ENCODE measurements at regions not wholly inside any gene's neighbourhood (a gene's known extent, or its start where the extent isn't known, plus 50 kb on each side); places are given as distances from the start of the nearest gene placed in this dataset.

DNA sequence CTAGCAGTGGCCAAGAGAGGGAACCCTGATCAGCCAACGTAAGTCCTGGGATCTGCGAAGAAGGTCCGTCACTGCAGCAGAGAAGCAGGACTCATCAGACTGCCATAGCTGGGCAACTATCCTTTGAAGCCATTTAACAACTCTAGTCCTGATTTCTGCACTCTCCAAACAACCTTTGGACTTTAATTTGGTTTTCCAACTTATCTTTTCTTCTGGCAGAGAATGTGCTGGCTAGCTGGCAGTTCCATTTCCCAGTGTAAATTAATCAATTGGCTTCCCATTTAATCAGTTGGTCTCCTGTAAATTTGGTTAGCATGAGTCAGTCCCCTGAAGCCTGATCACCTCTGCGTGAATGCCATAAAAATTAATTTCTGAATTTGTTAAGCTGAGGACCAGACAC is 153.7 kb upstream of the GPR101 start:
- no peak for DNase-seq
- H3K9me3 ChIP-seq (replicated peaks in 1 of 3), result no peaks in the 10 kb centered on the region
- no peaks in the 10 kb centered on the region for H3K36me3 ChIP-seq (replicated peaks in 1 of 2)
- TF ChIP-seq POLR2A (IDR thresholded peaks at IDR 0.05), result no peak
- TF ChIP-seq, protein P1, sequence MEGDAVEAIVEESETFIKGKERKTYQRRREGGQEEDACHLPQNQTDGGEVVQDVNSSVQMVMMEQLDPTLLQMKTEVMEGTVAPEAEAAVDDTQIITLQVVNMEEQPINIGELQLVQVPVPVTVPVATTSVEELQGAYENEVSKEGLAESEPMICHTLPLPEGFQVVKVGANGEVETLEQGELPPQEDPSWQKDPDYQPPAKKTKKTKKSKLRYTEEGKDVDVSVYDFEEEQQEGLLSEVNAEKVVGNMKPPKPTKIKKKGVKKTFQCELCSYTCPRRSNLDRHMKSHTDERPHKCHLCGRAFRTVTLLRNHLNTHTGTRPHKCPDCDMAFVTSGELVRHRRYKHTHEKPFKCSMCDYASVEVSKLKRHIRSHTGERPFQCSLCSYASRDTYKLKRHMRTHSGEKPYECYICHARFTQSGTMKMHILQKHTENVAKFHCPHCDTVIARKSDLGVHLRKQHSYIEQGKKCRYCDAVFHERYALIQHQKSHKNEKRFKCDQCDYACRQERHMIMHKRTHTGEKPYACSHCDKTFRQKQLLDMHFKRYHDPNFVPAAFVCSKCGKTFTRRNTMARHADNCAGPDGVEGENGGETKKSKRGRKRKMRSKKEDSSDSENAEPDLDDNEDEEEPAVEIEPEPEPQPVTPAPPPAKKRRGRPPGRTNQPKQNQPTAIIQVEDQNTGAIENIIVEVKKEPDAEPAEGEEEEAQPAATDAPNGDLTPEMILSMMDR (IDR thresholded peaks at IDR 0.05), result no peak
- intact Hi-C loops (cut with DNase I), result no loop called here
- H3K27me3 ChIP-seq, result peaks cover 11% of the 10 kb centered on the region
- H3K4me3 ChIP-seq, result no peak overlapping the region
- WGBS, 4 donors, result 68 to 93% (median 74%) methylated on average over 3 to 4 of the region's 4 CpGs
- H3K27ac ChIP-seq, result no peak overlapping the region
- H3K4me1 ChIP-seq (replicated peaks in 1 of 2), result no peaks in the 10 kb centered on the region

DNA sequence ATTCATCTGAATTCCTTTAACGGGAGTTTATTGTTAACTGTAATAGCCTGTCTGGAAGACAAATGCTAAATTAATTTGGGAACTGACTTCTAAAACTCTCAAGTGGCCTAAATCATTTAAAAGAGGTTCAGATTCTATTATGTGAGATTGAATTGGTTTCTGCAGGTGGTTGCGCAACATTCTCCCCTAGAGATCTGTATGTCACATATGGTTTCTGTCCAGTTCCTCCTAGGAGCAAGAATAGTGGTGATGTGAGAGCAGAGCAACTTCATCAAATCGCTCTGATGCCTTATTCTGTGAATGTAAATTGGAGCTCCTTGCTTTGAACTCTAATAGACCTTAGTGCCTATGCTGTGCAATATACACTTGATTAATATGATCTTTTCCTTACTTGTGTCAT is 144.6 kb upstream of the GPR101 start:
- intact Hi-C loops (cut with DNase I), result no loop called here
- TF ChIP-seq, protein P1 (IDR thresholded peaks at IDR 0.05), result no peak
- TF ChIP-seq POLR2A (IDR thresholded peaks at IDR 0.05), result no peak
- WGBS, 4 donors, result 24 to 43% (median 29%) methylated on average over 3 of the region's 3 CpGs
- H3K36me3 ChIP-seq (replicated peaks in 1 of 2), result no peaks in the 10 kb centered on the region
- H3K9me3 ChIP-seq (replicated peaks in 1 of 3), result no peaks in the 10 kb centered on the region
- H3K27me3 ChIP-seq, result peaks cover 9% of the 10 kb centered on the region
- H3K27ac ChIP-seq, result no peak overlapping the region
- DNase-seq, result no peak
- no peaks in the 10 kb centered on the region for H3K4me1 ChIP-seq (replicated peaks in 1 of 2)
- no peak overlapping the region for H3K4me3 ChIP-seq

DNA sequence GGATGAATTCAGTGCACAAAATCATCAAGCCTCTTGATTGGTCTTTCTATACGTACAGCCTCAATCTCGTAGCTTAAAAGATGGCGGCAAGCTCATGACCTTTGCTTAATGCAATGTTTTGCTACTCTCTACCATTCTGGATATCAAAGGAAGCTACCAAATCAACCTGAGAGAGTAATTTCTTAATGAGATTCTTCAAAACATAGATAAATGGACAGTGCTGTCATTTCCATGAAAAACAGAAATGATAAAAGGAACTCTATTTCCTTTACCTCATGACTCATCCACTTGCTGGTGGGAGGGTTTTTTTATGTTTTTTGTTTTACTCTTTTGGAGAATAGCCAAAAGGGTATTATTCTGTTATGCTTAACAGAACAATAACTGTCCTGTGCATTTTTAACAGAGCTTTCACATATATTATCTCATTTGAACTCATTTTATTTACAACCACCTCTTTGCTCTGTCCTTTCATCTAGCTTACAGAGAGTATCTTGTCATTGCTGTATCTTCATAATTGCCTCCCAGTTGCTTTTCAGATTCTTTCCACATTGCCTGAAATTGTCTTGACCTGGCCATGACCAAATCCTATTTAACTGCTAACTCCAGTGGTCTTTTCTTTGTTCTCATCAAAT is 138.6 kb upstream of the GPR101 start:
- 60 to 92% (median 72%) methylated on average over 3 of the region's 3 CpGs for WGBS, 4 donors
- H3K36me3 ChIP-seq (replicated peaks in 1 of 2), result no peaks in the 10 kb centered on the region
- H3K27me3 ChIP-seq, result peaks cover 13% of the 10 kb centered on the region
- H3K9me3 ChIP-seq (replicated peaks in 1 of 3), result no peaks in the 10 kb centered on the region
- no peak for DNase-seq
- no peak overlapping the region for H3K4me3 ChIP-seq
- H3K27ac ChIP-seq, result no peak overlapping the region
- no peak for TF ChIP-seq POLR2A (IDR thresholded peaks at IDR 0.05)
- TF ChIP-seq, protein P1 (IDR thresholded peaks at IDR 0.05), result no peak
- no peaks in the 10 kb centered on the region for H3K4me1 ChIP-seq (replicated peaks in 1 of 2)
- intact Hi-C loops (cut with DNase I), result no loop called here

DNA sequence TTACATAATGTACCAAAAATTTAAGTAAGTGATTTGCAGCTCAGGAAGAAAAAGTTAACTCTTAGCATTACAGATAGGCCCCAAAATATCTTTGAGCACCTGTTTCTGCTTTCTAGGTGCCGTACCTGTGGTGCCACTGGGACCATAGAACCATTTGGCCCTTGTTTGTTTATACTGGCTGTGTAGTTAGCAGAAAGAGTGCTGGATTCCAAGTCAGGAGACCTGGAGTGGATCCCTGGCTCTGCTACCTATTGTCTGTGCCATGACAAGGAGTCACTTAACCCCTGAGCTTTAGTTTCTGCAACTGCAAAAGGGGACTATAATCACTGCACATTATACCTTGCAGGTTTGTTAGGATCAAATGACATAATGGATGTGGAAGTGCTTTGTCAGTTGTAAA is 137.8 kb upstream of the GPR101 start:
- Histone ChIP-seq H3K4me1 (replicated peaks in 1 of 2) (no peaks in the 10 kb centered on the region), H3K27me3 (peaks cover 19% of the 10 kb centered on the region), H3K27ac (no peak overlapping the region), H3K36me3 (replicated peaks in 1 of 2) (no peaks in the 10 kb centered on the region), H3K4me3 (no peak overlapping the region), H3K9me3 (replicated peaks in 1 of 3) (no peaks in the 10 kb centered on the region)
- TF ChIP-seq, protein P1 (IDR thresholded peaks at IDR 0.05), result no peak
- no peak for TF ChIP-seq POLR2A (IDR thresholded peaks at IDR 0.05)
- 61 to 75% (median 67%) methylated on average over 1 of the region's 1 CpG for WGBS, 4 donors
- intact Hi-C loops (cut with DNase I), result no loop called here
- no peak for DNase-seq

All from adrenal gland (tissue), 9 donors.